ENCODE measurements at regions not wholly inside any gene's neighbourhood (a gene's known extent, or its start where the extent isn't known, plus 50 kb on each side); places are given as distances from the start of the nearest gene placed in this dataset.

DNA sequence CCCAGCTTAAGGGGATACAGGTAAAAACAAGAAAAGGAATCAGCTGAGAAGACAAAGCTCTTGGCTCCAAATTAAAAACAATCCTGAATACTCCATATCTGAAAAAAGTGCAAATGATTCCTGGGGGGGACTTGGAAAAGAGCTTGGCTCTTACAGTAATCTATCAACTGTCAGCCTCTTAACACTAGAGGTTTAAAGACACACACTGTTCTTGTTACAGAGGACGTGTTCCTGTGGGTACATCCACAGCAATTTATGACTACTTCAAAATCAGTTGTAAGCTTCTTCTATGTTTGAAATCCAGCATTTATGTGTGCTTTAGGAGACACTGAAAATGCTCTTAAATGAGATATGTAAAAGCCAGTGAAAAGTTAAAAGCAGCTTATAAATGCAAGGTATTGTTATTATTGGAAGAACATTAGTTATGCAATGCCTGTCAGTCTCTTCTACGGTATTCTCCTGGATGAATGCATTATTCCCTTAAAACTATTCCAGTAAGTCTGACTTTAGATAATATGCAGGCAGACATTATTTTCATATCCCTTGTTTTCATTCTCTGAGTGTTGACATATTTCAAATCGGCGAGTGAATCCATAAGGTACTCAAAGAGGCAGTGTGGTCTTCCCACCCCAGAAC lies 408.4 kb upstream of the ADAMTS9 start:
- Mint-ChIP-seq H3K36me3 (peaks cover 4% of the 10 kb centered on the region; the same call in 1 of the 2 replicates), H3K4me1 (peaks cover 31% of the 10 kb centered on the region), H3K27ac (no peak overlapping the region), H3K4me3 (no peak overlapping the region), H3K27me3 (ENCODE audit: low read depth) (peaks cover 4% of the 10 kb centered on the region; the same call in 1 of the 2 replicates), H3K9me3 (peaks cover 16% of the 10 kb centered on the region)
- POLR2A ChIA-PET = no interaction called here
- CTCF ChIA-PET = interaction anchor here (0.8 to 2.8 kb wide), 2 partner anchors 74 to 563 kb away, joined by 3 to 7 read pairs; no protein-coding TSS in a partner anchor
- no peak for TF ChIP-seq NFATC4 (CRISPR knock-in tag; IDR thresholded peaks at IDR 0.05)
- TF ChIP-seq FOXK1 (CRISPR knock-in tag; IDR thresholded peaks at IDR 0.05) = no peak
- TF ChIP-seq, protein P1, sequence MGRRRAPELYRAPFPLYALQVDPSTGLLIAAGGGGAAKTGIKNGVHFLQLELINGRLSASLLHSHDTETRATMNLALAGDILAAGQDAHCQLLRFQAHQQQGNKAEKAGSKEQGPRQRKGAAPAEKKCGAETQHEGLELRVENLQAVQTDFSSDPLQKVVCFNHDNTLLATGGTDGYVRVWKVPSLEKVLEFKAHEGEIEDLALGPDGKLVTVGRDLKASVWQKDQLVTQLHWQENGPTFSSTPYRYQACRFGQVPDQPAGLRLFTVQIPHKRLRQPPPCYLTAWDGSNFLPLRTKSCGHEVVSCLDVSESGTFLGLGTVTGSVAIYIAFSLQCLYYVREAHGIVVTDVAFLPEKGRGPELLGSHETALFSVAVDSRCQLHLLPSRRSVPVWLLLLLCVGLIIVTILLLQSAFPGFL (CRISPR knock-in tag; IDR thresholded peaks at IDR 0.05; ENCODE audit: borderline replicate concordance) = no peak
- TF ChIP-seq, protein P2, sequence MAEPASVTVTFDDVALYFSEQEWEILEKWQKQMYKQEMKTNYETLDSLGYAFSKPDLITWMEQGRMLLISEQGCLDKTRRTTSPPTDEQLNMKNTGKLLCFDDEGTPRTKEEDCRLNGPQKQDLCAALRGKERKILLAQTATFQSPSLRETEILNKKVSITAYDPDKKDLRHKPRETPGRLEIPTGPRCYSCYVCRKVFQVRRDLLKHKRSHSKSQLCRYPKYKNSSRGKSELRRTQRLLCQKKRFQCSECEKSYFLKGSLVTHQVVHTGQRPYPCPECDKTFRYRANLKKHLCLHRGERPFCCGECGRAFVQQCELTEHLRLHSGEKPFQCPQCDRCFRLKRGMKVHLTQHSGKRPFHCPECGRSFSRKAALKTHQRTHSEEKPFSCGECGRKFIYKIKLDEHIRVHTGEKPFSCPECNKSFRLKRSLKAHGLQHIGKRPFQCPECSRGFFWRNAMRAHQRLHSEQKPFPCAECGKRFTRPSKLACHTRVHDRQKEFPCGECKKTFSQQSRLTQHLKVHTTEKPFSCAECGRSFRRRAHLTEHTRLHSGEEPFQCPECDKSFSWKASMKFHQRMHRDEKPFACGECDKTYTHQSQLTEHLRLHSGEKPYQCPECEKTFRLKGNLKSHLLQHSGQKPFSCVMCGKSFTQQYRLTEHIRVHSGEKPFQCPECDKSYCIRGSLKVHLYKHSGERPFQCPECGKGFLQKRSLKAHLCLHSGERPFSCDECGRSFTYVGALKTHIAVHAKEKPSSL (CRISPR knock-in tag; conservative IDR thresholded peaks at IDR 0.05) = no peak
- TF ChIP-seq, protein P3, sequence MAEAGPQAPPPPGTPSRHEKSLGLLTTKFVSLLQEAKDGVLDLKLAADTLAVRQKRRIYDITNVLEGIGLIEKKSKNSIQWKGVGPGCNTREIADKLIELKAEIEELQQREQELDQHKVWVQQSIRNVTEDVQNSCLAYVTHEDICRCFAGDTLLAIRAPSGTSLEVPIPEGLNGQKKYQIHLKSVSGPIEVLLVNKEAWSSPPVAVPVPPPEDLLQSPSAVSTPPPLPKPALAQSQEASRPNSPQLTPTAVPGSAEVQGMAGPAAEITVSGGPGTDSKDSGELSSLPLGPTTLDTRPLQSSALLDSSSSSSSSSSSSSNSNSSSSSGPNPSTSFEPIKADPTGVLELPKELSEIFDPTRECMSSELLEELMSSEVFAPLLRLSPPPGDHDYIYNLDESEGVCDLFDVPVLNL (CRISPR knock-in tag; IDR thresholded peaks at IDR 0.05; ENCODE audit: borderline replicate concordance, low read depth) = no peak
- TF ChIP-seq, protein P4, sequence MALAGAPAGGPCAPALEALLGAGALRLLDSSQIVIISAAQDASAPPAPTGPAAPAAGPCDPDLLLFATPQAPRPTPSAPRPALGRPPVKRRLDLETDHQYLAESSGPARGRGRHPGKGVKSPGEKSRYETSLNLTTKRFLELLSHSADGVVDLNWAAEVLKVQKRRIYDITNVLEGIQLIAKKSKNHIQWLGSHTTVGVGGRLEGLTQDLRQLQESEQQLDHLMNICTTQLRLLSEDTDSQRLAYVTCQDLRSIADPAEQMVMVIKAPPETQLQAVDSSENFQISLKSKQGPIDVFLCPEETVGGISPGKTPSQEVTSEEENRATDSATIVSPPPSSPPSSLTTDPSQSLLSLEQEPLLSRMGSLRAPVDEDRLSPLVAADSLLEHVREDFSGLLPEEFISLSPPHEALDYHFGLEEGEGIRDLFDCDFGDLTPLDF (CRISPR knock-in tag; IDR thresholded peaks at IDR 0.05) = no peak
- TF ChIP-seq FOXP1 (CRISPR knock-in tag; IDR thresholded peaks at IDR 0.05; ENCODE audit: borderline replicate concordance) = no peak
- TF ChIP-seq ZNF396 (CRISPR knock-in tag; IDR thresholded peaks at IDR 0.05; ENCODE audit: borderline replicate concordance) = no peak
- no peak for TF ChIP-seq TEAD4 (CRISPR knock-in tag; IDR thresholded peaks at IDR 0.05)
- TF ChIP-seq, protein P5, sequence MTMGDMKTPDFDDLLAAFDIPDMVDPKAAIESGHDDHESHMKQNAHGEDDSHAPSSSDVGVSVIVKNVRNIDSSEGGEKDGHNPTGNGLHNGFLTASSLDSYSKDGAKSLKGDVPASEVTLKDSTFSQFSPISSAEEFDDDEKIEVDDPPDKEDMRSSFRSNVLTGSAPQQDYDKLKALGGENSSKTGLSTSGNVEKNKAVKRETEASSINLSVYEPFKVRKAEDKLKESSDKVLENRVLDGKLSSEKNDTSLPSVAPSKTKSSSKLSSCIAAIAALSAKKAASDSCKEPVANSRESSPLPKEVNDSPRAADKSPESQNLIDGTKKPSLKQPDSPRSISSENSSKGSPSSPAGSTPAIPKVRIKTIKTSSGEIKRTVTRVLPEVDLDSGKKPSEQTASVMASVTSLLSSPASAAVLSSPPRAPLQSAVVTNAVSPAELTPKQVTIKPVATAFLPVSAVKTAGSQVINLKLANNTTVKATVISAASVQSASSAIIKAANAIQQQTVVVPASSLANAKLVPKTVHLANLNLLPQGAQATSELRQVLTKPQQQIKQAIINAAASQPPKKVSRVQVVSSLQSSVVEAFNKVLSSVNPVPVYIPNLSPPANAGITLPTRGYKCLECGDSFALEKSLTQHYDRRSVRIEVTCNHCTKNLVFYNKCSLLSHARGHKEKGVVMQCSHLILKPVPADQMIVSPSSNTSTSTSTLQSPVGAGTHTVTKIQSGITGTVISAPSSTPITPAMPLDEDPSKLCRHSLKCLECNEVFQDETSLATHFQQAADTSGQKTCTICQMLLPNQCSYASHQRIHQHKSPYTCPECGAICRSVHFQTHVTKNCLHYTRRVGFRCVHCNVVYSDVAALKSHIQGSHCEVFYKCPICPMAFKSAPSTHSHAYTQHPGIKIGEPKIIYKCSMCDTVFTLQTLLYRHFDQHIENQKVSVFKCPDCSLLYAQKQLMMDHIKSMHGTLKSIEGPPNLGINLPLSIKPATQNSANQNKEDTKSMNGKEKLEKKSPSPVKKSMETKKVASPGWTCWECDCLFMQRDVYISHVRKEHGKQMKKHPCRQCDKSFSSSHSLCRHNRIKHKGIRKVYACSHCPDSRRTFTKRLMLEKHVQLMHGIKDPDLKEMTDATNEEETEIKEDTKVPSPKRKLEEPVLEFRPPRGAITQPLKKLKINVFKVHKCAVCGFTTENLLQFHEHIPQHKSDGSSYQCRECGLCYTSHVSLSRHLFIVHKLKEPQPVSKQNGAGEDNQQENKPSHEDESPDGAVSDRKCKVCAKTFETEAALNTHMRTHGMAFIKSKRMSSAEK (CRISPR knock-in tag; IDR thresholded peaks at IDR 0.05; ENCODE audit: borderline replicate concordance) = no peak
- no peak for TF ChIP-seq SMAD3 (CRISPR knock-in tag; IDR thresholded peaks at IDR 0.05; ENCODE audit: borderline replicate concordance)
- TF ChIP-seq, protein P6, sequence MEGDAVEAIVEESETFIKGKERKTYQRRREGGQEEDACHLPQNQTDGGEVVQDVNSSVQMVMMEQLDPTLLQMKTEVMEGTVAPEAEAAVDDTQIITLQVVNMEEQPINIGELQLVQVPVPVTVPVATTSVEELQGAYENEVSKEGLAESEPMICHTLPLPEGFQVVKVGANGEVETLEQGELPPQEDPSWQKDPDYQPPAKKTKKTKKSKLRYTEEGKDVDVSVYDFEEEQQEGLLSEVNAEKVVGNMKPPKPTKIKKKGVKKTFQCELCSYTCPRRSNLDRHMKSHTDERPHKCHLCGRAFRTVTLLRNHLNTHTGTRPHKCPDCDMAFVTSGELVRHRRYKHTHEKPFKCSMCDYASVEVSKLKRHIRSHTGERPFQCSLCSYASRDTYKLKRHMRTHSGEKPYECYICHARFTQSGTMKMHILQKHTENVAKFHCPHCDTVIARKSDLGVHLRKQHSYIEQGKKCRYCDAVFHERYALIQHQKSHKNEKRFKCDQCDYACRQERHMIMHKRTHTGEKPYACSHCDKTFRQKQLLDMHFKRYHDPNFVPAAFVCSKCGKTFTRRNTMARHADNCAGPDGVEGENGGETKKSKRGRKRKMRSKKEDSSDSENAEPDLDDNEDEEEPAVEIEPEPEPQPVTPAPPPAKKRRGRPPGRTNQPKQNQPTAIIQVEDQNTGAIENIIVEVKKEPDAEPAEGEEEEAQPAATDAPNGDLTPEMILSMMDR (IDR thresholded peaks at IDR 0.05) = no peak
- TF ChIP-seq, protein P7, sequence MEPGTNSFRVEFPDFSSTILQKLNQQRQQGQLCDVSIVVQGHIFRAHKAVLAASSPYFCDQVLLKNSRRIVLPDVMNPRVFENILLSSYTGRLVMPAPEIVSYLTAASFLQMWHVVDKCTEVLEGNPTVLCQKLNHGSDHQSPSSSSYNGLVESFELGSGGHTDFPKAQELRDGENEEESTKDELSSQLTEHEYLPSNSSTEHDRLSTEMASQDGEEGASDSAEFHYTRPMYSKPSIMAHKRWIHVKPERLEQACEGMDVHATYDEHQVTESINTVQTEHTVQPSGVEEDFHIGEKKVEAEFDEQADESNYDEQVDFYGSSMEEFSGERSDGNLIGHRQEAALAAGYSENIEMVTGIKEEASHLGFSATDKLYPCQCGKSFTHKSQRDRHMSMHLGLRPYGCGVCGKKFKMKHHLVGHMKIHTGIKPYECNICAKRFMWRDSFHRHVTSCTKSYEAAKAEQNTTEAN (CRISPR knock-in tag; IDR thresholded peaks at IDR 0.05) = no peak
- no peak for TF ChIP-seq NR2C2 (CRISPR knock-in tag; IDR thresholded peaks at IDR 0.05)
- no peak for TF ChIP-seq ZNF671 (CRISPR knock-in tag; IDR thresholded peaks at IDR 0.05)
- TF ChIP-seq, protein P8, sequence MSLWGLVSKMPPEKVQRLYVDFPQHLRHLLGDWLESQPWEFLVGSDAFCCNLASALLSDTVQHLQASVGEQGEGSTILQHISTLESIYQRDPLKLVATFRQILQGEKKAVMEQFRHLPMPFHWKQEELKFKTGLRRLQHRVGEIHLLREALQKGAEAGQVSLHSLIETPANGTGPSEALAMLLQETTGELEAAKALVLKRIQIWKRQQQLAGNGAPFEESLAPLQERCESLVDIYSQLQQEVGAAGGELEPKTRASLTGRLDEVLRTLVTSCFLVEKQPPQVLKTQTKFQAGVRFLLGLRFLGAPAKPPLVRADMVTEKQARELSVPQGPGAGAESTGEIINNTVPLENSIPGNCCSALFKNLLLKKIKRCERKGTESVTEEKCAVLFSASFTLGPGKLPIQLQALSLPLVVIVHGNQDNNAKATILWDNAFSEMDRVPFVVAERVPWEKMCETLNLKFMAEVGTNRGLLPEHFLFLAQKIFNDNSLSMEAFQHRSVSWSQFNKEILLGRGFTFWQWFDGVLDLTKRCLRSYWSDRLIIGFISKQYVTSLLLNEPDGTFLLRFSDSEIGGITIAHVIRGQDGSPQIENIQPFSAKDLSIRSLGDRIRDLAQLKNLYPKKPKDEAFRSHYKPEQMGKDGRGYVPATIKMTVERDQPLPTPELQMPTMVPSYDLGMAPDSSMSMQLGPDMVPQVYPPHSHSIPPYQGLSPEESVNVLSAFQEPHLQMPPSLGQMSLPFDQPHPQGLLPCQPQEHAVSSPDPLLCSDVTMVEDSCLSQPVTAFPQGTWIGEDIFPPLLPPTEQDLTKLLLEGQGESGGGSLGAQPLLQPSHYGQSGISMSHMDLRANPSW (CRISPR knock-in tag; conservative IDR thresholded peaks at IDR 0.05; ENCODE audit: low read depth) = no peak
- TF ChIP-seq, protein P9, sequence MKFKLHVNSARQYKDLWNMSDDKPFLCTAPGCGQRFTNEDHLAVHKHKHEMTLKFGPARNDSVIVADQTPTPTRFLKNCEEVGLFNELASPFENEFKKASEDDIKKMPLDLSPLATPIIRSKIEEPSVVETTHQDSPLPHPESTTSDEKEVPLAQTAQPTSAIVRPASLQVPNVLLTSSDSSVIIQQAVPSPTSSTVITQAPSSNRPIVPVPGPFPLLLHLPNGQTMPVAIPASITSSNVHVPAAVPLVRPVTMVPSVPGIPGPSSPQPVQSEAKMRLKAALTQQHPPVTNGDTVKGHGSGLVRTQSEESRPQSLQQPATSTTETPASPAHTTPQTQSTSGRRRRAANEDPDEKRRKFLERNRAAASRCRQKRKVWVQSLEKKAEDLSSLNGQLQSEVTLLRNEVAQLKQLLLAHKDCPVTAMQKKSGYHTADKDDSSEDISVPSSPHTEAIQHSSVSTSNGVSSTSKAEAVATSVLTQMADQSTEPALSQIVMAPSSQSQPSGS (CRISPR knock-in tag; IDR thresholded peaks at IDR 0.05; ENCODE audit: borderline replicate concordance, low read depth) = no peak
- TF ChIP-seq SMAD4 (CRISPR knock-in tag; IDR thresholded peaks at IDR 0.05) = no peak
- DNase-seq (ENCODE audit: low spot score) (no peak), ATAC-seq (no peak)

All from WTC11 (cell line).